NCI-H526 treated with DMSO at 0.1 percent for 48 hours (cell line): ENCODE measurements at regions not wholly inside any gene's neighbourhood (a gene's known extent, or its start where the extent isn't known, plus 50 kb on each side); places are given as distances from the start of the nearest gene placed in this dataset.

Experiments
- DNase-seq: peaks from one replicate; lab custom pipeline; 2025; lab: John Stamatoyannopoulos, UW

- DNase-seq = no peak
Measured at GRCh38 chr10:94043431-94043990, 49.8 kb downstream of the PLCE1 start.

- no peak for DNase-seq
Measured at GRCh38 chr10:94046098-94046497, 52.4 kb downstream of the PLCE1 start.

- no peak for DNase-seq
Measured at GRCh38 chr10:94047293-94047692, 53.6 kb downstream of the PLCE1 start.

- DNase-seq = no peak
Measured at GRCh38 chr10:94049911-94050310, 56.2 kb downstream of the PLCE1 start.

- DNase-seq = no peak
Measured at GRCh38 chr10:94052281-94052680, 58.5 kb downstream of the PLCE1 start.

GRCh38 chr10:94052866-94053791, 59.4 kb downstream of the PLCE1 start:
- no peak for DNase-seq

- no peak for DNase-seq
Measured at GRCh38 chr10:94059178-94059883, 65.6 kb downstream of the PLCE1 start.

- DNase-seq = no peak
Measured at GRCh38 chr10:94061026-94061425, 67.3 kb downstream of the PLCE1 start.

- DNase-seq = no peak
Measured at GRCh38 chr10:94062611-94063010, 68.9 kb downstream of the PLCE1 start.

GRCh38 chr10:94065362-94065761, 71.6 kb downstream of the PLCE1 start:
- no peak for DNase-seq

- no peak for DNase-seq
Measured at GRCh38 chr10:94065787-94066186, 72.1 kb downstream of the PLCE1 start.

- DNase-seq = no peak
Measured at GRCh38 chr10:94066411-94066810, 72.7 kb downstream of the PLCE1 start.

- no peak for DNase-seq
Measured at GRCh38 chr10:94069884-94070283, 76.2 kb downstream of the PLCE1 start.

- DNase-seq = no peak
Measured at GRCh38 chr10:94074462-94074861, 80.7 kb downstream of the PLCE1 start.

- DNase-seq = no peak
Measured at GRCh38 chr10:94075506-94075905, 81.8 kb downstream of the PLCE1 start.

- DNase-seq = no peak
Measured at GRCh38 chr10:94076325-94076841, 82.7 kb downstream of the PLCE1 start.

- DNase-seq = no peak
Measured at GRCh38 chr10:94077042-94077441, 83.3 kb downstream of the PLCE1 start.

- no peak for DNase-seq
Measured at GRCh38 chr10:94080108-94080507, 86.4 kb downstream of the PLCE1 start.

GRCh38 chr10:94083662-94084265, 90.0 kb downstream of the PLCE1 start:
- no peak for DNase-seq

GRCh38 chr10:94084344-94084743, 90.6 kb downstream of the PLCE1 start:
- no peak for DNase-seq

GRCh38 chr10:94085288-94085687, 91.6 kb downstream of the PLCE1 start:
- no peak for DNase-seq

- no peak for DNase-seq
Measured at GRCh38 chr10:94085766-94086437, 92.2 kb downstream of the PLCE1 start.
